ENCODE measurements at regions not wholly inside any gene's neighbourhood (a gene's known extent, or its start where the extent isn't known, plus 50 kb on each side); places are given as distances from the start of the nearest gene placed in this dataset.

GRCh38 chr18:10322435-10322834 lies 132.0 kb upstream of the APCDD1 start:
- FAIRE-seq (no peak), DNase-seq (ENCODE audit: low read depth, low spot score) (peak; percentile 9)
- Histone ChIP-seq H3K4me1 (ENCODE audit: control insufficient read depth, extremely low read depth, insufficient read depth, low read length) (no peaks in the 10 kb centered on the region), H3K27me3 (ENCODE audit: control insufficient read depth, extremely low read depth, insufficient read depth, low read length) (no peaks in the 10 kb centered on the region), H2AFZ (ENCODE audit: control insufficient read depth, low read length) (no peak overlapping the region), H3K4me3 (ENCODE audit: control insufficient read depth in 2 of 3, extremely low read depth in 1 of 3, insufficient read depth in 2 of 3, low read depth in 1 of 3, low read length in 3 of 3) (no peak overlapping the region), H3K9me3 (ENCODE audit: control insufficient read depth, low read depth, low read length) (no peaks in the 10 kb centered on the region), H3K9me1 (ENCODE audit: control insufficient read depth, extremely low read depth, insufficient read depth, low read length) (no peaks in the 10 kb centered on the region), H3K4me2 (ENCODE audit: control insufficient read depth, extremely low read depth, insufficient read depth, low read depth, low read length) (no peak overlapping the region), H3K79me2 (ENCODE audit: control insufficient read depth, insufficient read depth, low read length) (no peaks in the 10 kb centered on the region), H3K36me3 (ENCODE audit: control insufficient read depth in 2 of 2, extremely low read depth in 1 of 2, insufficient read depth in 2 of 2, low read length in 2 of 2) (no peaks in the 10 kb centered on the region), H4K20me1 (ENCODE audit: control insufficient read depth, extremely low read depth, insufficient read depth, low read length) (no peaks in the 10 kb centered on the region), H3K9ac (ENCODE audit: control insufficient read depth, extremely low read depth, insufficient read depth, low read length) (no peak overlapping the region), H3K27ac (ENCODE audit: control insufficient read depth, insufficient read depth, low read length) (no peak overlapping the region)
- dilution Hi-C loops (cut with MboI; ENCODE audit: extremely low pct_ligation_motif_present, low sequenced_read_pairs): no loop called here
- no peak for TF ChIP-seq CTCF (optimal IDR thresholded peaks at IDR 0.05 in 1 of 3, IDR thresholded peaks at IDR 0.05 in 1 of 3, conservative IDR thresholded peaks at IDR 0.05 in 1 of 3; ENCODE audit: extremely low read depth in 1 of 3, insufficient read depth in 2 of 3, low read length in 3 of 3)
- TF ChIP-seq EZH2 (IDR thresholded peaks at IDR 0.05; ENCODE audit: low read length): no peak

- Histone ChIP-seq H3K9me3 (ENCODE audit: control insufficient read depth, low read depth, low read length) (no peaks in the 10 kb centered on the region), H3K27ac (ENCODE audit: control insufficient read depth, insufficient read depth, low read length) (no peak overlapping the region), H4K20me1 (ENCODE audit: control insufficient read depth, extremely low read depth, insufficient read depth, low read length) (no peaks in the 10 kb centered on the region), H3K79me2 (ENCODE audit: control insufficient read depth, insufficient read depth, low read length) (no peaks in the 10 kb centered on the region), H3K4me3 (ENCODE audit: control insufficient read depth in 2 of 3, extremely low read depth in 1 of 3, insufficient read depth in 2 of 3, low read depth in 1 of 3, low read length in 3 of 3) (no peak overlapping the region), H3K4me2 (ENCODE audit: control insufficient read depth, extremely low read depth, insufficient read depth, low read depth, low read length) (no peak overlapping the region), H2AFZ (ENCODE audit: control insufficient read depth, low read length) (no peak overlapping the region), H3K4me1 (ENCODE audit: control insufficient read depth, extremely low read depth, insufficient read depth, low read length) (no peaks in the 10 kb centered on the region), H3K36me3 (ENCODE audit: control insufficient read depth in 2 of 2, extremely low read depth in 1 of 2, insufficient read depth in 2 of 2, low read length in 2 of 2) (no peaks in the 10 kb centered on the region), H3K9me1 (ENCODE audit: control insufficient read depth, extremely low read depth, insufficient read depth, low read length) (no peaks in the 10 kb centered on the region), H3K9ac (ENCODE audit: control insufficient read depth, extremely low read depth, insufficient read depth, low read length) (no peak overlapping the region), H3K27me3 (ENCODE audit: control insufficient read depth, extremely low read depth, insufficient read depth, low read length) (no peaks in the 10 kb centered on the region)
- FAIRE-seq (peak; percentile 59), DNase-seq (ENCODE audit: low read depth, low spot score) (no peak)
- TF ChIP-seq CTCF (optimal IDR thresholded peaks at IDR 0.05 in 1 of 3, IDR thresholded peaks at IDR 0.05 in 1 of 3, conservative IDR thresholded peaks at IDR 0.05 in 1 of 3; ENCODE audit: extremely low read depth in 1 of 3, insufficient read depth in 2 of 3, low read length in 3 of 3): no peak
- no peak for TF ChIP-seq EZH2 (IDR thresholded peaks at IDR 0.05; ENCODE audit: low read length)
- dilution Hi-C loops (cut with MboI; ENCODE audit: extremely low pct_ligation_motif_present, low sequenced_read_pairs): no loop called here
Measured at GRCh38 chr18:10329101-10329500, 125.3 kb upstream of the APCDD1 start.

Data from keratinocyte (primary cell).